ENCODE measurements at regions not wholly inside any gene's neighbourhood (a gene's known extent, or its start where the extent isn't known, plus 50 kb on each side); places are given as distances from the start of the nearest gene placed in this dataset.

GRCh38 chr11:127474766-127475165, 474.2 kb upstream of the KIRREL3 start:
- TF ChIP-seq, protein P1, sequence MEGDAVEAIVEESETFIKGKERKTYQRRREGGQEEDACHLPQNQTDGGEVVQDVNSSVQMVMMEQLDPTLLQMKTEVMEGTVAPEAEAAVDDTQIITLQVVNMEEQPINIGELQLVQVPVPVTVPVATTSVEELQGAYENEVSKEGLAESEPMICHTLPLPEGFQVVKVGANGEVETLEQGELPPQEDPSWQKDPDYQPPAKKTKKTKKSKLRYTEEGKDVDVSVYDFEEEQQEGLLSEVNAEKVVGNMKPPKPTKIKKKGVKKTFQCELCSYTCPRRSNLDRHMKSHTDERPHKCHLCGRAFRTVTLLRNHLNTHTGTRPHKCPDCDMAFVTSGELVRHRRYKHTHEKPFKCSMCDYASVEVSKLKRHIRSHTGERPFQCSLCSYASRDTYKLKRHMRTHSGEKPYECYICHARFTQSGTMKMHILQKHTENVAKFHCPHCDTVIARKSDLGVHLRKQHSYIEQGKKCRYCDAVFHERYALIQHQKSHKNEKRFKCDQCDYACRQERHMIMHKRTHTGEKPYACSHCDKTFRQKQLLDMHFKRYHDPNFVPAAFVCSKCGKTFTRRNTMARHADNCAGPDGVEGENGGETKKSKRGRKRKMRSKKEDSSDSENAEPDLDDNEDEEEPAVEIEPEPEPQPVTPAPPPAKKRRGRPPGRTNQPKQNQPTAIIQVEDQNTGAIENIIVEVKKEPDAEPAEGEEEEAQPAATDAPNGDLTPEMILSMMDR (IDR thresholded peaks at IDR 0.05; ENCODE audit: low read depth, low read length, poor library complexity, severe bottlenecking): no peak
- TF ChIP-seq EZH2phosphoT487 (IDR thresholded peaks at IDR 0.05; ENCODE audit: borderline replicate concordance, low read length): no peak

Measured in DOHH2 (cell line).